ENCODE measurements at regions not wholly inside any gene's neighbourhood (a gene's known extent, or its start where the extent isn't known, plus 50 kb on each side); places are given as distances from the start of the nearest gene placed in this dataset.

DNA sequence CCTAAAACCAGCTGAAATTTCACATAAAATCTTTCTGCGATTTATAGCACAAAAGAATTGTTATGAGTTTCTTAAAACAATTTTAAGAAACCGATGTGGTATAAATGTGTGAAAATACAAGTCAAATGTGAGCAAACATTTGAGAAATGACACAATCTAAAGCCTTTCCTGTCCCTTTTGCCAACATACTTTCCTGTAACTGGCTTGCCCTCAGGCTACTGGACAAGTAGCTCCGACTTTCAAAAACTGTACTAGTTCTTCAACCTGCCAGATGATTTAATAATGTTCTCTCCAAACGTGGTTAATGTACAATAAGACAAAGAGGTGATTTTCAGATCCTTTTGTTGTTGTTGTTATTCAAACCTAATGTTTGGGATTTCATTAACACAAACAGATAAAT lies 105.9 kb upstream of the ARHGEF26 start:
- Histone ChIP-seq H4K8ac (ENCODE audit: low read depth, low read length) (no peak overlapping the region), H4K91ac (ENCODE audit: low read depth, low read length, poor library complexity) (no peak overlapping the region), H3K4me1 (ENCODE audit: control insufficient read depth in 2 of 2, insufficient read depth in 1 of 2, low read depth in 1 of 2, low read length in 2 of 2) (no peaks in the 10 kb centered on the region), H2BK120ac (ENCODE audit: low read depth, low read length) (no peak overlapping the region), H2AFZ (ENCODE audit: low read length) (no peak overlapping the region), H3K9ac (ENCODE audit: low read depth, low read length, poor library complexity) (no peak overlapping the region), H2BK5ac (ENCODE audit: low read length) (no peak overlapping the region), H3K9me3 (replicated peaks in 1 of 2; ENCODE audit: control insufficient read depth in 2 of 2, insufficient read depth in 1 of 2, low read depth in 1 of 2, low read length in 2 of 2) (peaks cover 0 to 4% of the 10 kb centered on the region in 2 donors), H2AK5ac (ENCODE audit: low read depth, low read length) (no peak overlapping the region), H2BK15ac (ENCODE audit: low read length) (no peak overlapping the region), H3K36me3 (replicated peaks in 1 of 2; ENCODE audit: control insufficient read depth in 2 of 2, insufficient read depth in 2 of 2, low read length in 2 of 2) (no peaks in the 10 kb centered on the region), H3K18ac (ENCODE audit: low read length) (no peak overlapping the region), H3K4me3 (ENCODE audit: low read length in 2 of 2) (no peak overlapping the region), H3K4me2 (ENCODE audit: insufficient read depth, low read length, poor library complexity, severe bottlenecking) (no peak overlapping the region), H3K4ac (ENCODE audit: low read length) (no peak overlapping the region), H3K79me1 (ENCODE audit: low read depth, low read length) (no peaks in the 10 kb centered on the region), H3K23ac (ENCODE audit: low read depth, low read length, poor library complexity) (no peak overlapping the region), H3K27ac (replicated peaks; ENCODE audit: low read length) (no peak overlapping the region), H3K27me3 (ENCODE audit: control insufficient read depth in 3 of 3, insufficient read depth in 3 of 3, low read depth in 1 of 3, low read length in 3 of 3) (no peaks in the 10 kb centered on the region), H3K14ac (ENCODE audit: low read length) (no peak overlapping the region), H2BK12ac (ENCODE audit: low read length) (no peak overlapping the region)
- no peak for DNase-seq (ENCODE audit: low spot score)
- no CpG with 5 or more reads among the region's 4 CpGs for WGBS, 2 donors (ENCODE audit: extremely low coverage in 2 of 2, insufficient read length in 2 of 2, insufficient replicate concordance in 1 of 2)

DNA sequence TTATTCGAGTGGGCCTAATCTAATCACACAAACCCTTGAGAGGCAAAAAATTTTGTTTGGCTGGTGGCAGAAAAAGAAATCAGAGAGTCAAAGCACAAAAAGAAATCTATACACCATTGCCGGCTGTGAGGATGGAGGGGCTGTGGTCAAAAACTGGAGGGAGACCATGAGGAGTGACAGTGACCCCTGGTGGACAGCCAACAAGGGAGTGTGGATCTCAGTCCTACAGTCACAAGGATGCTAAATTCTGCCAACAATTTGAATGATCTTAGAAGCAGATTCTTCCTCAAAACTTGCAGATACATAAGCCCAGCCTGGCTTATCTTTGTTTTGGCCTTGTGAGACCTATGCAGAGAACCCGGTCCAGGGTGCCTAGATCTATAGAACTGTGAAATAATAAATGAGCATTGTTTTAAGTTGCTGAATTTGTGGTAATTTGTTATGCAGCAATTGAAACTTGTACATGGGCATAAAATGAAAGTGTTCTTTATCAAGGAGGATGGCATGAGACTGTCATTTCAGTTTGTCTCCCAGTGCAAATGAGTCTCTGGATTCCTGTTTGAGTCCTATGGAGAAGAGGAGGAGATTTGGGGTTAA lies 103.0 kb upstream of the ARHGEF26 start:
- H3K36me3 ChIP-seq (replicated peaks in 1 of 2; ENCODE audit: control insufficient read depth in 2 of 2, insufficient read depth in 2 of 2, low read length in 2 of 2): no peaks in the 10 kb centered on the region
- no peak overlapping the region for H3K9ac ChIP-seq (ENCODE audit: low read depth, low read length, poor library complexity)
- H3K4me1 ChIP-seq (ENCODE audit: control insufficient read depth in 2 of 2, insufficient read depth in 1 of 2, low read depth in 1 of 2, low read length in 2 of 2): no peaks in the 10 kb centered on the region
- H3K4me3 ChIP-seq (ENCODE audit: low read length in 2 of 2): no peak overlapping the region
- no peaks in the 10 kb centered on the region for H3K27me3 ChIP-seq (ENCODE audit: control insufficient read depth in 3 of 3, insufficient read depth in 3 of 3, low read depth in 1 of 3, low read length in 3 of 3)
- H3K27ac ChIP-seq (replicated peaks; ENCODE audit: low read length): no peak overlapping the region
- H4K91ac ChIP-seq (ENCODE audit: low read depth, low read length, poor library complexity): no peak overlapping the region
- H3K4ac ChIP-seq (ENCODE audit: low read length): no peak overlapping the region
- no peak overlapping the region for H2BK12ac ChIP-seq (ENCODE audit: low read length)
- no peak overlapping the region for H2AK5ac ChIP-seq (ENCODE audit: low read depth, low read length)
- H3K18ac ChIP-seq (ENCODE audit: low read length): no peak overlapping the region
- H2AFZ ChIP-seq (ENCODE audit: low read length): no peak overlapping the region
- H3K9me3 ChIP-seq (replicated peaks in 1 of 2; ENCODE audit: control insufficient read depth in 2 of 2, insufficient read depth in 1 of 2, low read depth in 1 of 2, low read length in 2 of 2): peaks cover 0 to 4% of the 10 kb centered on the region in 2 donors
- DNase-seq (ENCODE audit: low spot score): peak; percentile 37
- H3K79me1 ChIP-seq (ENCODE audit: low read depth, low read length): no peaks in the 10 kb centered on the region
- no peak overlapping the region for H3K23ac ChIP-seq (ENCODE audit: low read depth, low read length, poor library complexity)
- H2BK15ac ChIP-seq (ENCODE audit: low read length): no peak overlapping the region
- no peak overlapping the region for H3K14ac ChIP-seq (ENCODE audit: low read length)
- H2BK5ac ChIP-seq (ENCODE audit: low read length): no peak overlapping the region
- no CpG with 5 or more reads among the region's 3 CpGs for WGBS, 2 donors (ENCODE audit: extremely low coverage in 2 of 2, insufficient read length in 2 of 2, insufficient replicate concordance in 1 of 2)
- H3K4me2 ChIP-seq (ENCODE audit: insufficient read depth, low read length, poor library complexity, severe bottlenecking): no peak overlapping the region
- no peak overlapping the region for H2BK120ac ChIP-seq (ENCODE audit: low read depth, low read length)
- no peak overlapping the region for H4K8ac ChIP-seq (ENCODE audit: low read depth, low read length)

GRCh38 chr3:154022606-154023005 lies 98.6 kb upstream of the ARHGEF26 start:
- Histone ChIP-seq H3K4ac (ENCODE audit: low read length) (no peak overlapping the region), H3K9me3 (replicated peaks in 1 of 2; ENCODE audit: control insufficient read depth in 2 of 2, insufficient read depth in 1 of 2, low read depth in 1 of 2, low read length in 2 of 2) (peaks cover 0 to 4% of the 10 kb centered on the region in 2 donors), H3K14ac (ENCODE audit: low read length) (no peak overlapping the region), H2AFZ (ENCODE audit: low read length) (peak overlapping the region; percentile 19), H2AK5ac (ENCODE audit: low read depth, low read length) (no peak overlapping the region), H3K4me2 (ENCODE audit: insufficient read depth, low read length, poor library complexity, severe bottlenecking) (no peak overlapping the region), H2BK120ac (ENCODE audit: low read depth, low read length) (no peak overlapping the region), H3K36me3 (replicated peaks in 1 of 2; ENCODE audit: control insufficient read depth in 2 of 2, insufficient read depth in 2 of 2, low read length in 2 of 2) (no peaks in the 10 kb centered on the region), H3K18ac (ENCODE audit: low read length) (no peak overlapping the region), H3K9ac (ENCODE audit: low read depth, low read length, poor library complexity) (no peak overlapping the region), H4K8ac (ENCODE audit: low read depth, low read length) (no peak overlapping the region), H2BK5ac (ENCODE audit: low read length) (no peak overlapping the region), H2BK15ac (ENCODE audit: low read length) (no peak overlapping the region), H3K27ac (replicated peaks; ENCODE audit: low read length) (no peak overlapping the region), H3K79me1 (ENCODE audit: low read depth, low read length) (no peaks in the 10 kb centered on the region), H3K4me3 (ENCODE audit: low read length in 2 of 2) (no peak overlapping the region), H3K27me3 (ENCODE audit: control insufficient read depth in 3 of 3, insufficient read depth in 3 of 3, low read depth in 1 of 3, low read length in 3 of 3) (no peaks in the 10 kb centered on the region), H2BK12ac (ENCODE audit: low read length) (no peak overlapping the region), H3K23ac (ENCODE audit: low read depth, low read length, poor library complexity) (no peak overlapping the region), H3K4me1 (ENCODE audit: control insufficient read depth in 2 of 2, insufficient read depth in 1 of 2, low read depth in 1 of 2, low read length in 2 of 2) (no peaks in the 10 kb centered on the region), H4K91ac (ENCODE audit: low read depth, low read length, poor library complexity) (no peak overlapping the region)
- no peak for DNase-seq (ENCODE audit: low spot score)
- no CpG with 5 or more reads among the region's 1 CpG for WGBS, 2 donors (ENCODE audit: extremely low coverage in 2 of 2, insufficient read length in 2 of 2, insufficient replicate concordance in 1 of 2)

DNA sequence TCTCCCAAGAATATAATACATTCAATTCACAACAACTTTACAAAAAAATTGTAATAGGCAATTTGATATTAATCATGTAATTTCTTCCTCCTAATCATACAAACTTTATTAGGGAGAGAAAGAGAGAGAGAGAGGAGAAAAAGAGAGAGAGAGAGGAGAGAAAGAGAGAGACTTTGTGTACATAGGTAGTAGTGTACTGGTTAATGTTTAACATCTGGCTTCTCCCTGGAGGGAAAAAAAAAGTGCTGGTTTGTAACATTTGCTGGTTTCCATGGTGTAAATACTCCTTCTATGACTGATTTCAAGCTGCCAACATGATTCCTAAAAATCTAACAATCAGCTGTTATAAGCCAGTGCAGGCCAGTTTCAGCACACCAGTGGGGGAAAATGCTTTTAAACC lies 98.0 kb upstream of the ARHGEF26 start:
- Histone ChIP-seq H3K4me3 (ENCODE audit: low read length in 2 of 2) (no peak overlapping the region), H2AK5ac (ENCODE audit: low read depth, low read length) (no peak overlapping the region), H3K4me2 (ENCODE audit: insufficient read depth, low read length, poor library complexity, severe bottlenecking) (no peak overlapping the region), H3K14ac (ENCODE audit: low read length) (no peak overlapping the region), H2AFZ (ENCODE audit: low read length) (no peak overlapping the region), H3K23ac (ENCODE audit: low read depth, low read length, poor library complexity) (no peak overlapping the region), H3K4me1 (ENCODE audit: control insufficient read depth in 2 of 2, insufficient read depth in 1 of 2, low read depth in 1 of 2, low read length in 2 of 2) (no peaks in the 10 kb centered on the region), H3K27me3 (ENCODE audit: control insufficient read depth in 3 of 3, insufficient read depth in 3 of 3, low read depth in 1 of 3, low read length in 3 of 3) (no peaks in the 10 kb centered on the region), H2BK12ac (ENCODE audit: low read length) (no peak overlapping the region), H4K8ac (ENCODE audit: low read depth, low read length) (no peak overlapping the region), H3K9ac (ENCODE audit: low read depth, low read length, poor library complexity) (no peak overlapping the region), H3K4ac (ENCODE audit: low read length) (no peak overlapping the region), H3K27ac (replicated peaks; ENCODE audit: low read length) (no peak overlapping the region), H3K79me1 (ENCODE audit: low read depth, low read length) (no peaks in the 10 kb centered on the region), H2BK5ac (ENCODE audit: low read length) (no peak overlapping the region), H3K18ac (ENCODE audit: low read length) (no peak overlapping the region), H2BK120ac (ENCODE audit: low read depth, low read length) (no peak overlapping the region), H3K9me3 (replicated peaks in 1 of 2; ENCODE audit: control insufficient read depth in 2 of 2, insufficient read depth in 1 of 2, low read depth in 1 of 2, low read length in 2 of 2) (peaks cover 0 to 4% of the 10 kb centered on the region in 2 donors), H2BK15ac (ENCODE audit: low read length) (no peak overlapping the region), H3K36me3 (replicated peaks in 1 of 2; ENCODE audit: control insufficient read depth in 2 of 2, insufficient read depth in 2 of 2, low read length in 2 of 2) (no peaks in the 10 kb centered on the region), H4K91ac (ENCODE audit: low read depth, low read length, poor library complexity) (no peak overlapping the region)
- DNase-seq (ENCODE audit: low spot score): no peak
